ENCODE measurements at regions not wholly inside any gene's neighbourhood (a gene's known extent, or its start where the extent isn't known, plus 50 kb on each side); places are given as distances from the start of the nearest gene placed in this dataset.

GRCh38 chr6:73923905-73924485 is 228.0 kb downstream of the CD109 start:
- Histone ChIP-seq H3K36me3 (replicated peaks in 1 of 2; ENCODE audit: control insufficient read depth in 1 of 2, insufficient read depth in 2 of 2, low read length in 2 of 2) (no peaks in the 10 kb centered on the region), H3K27ac (ENCODE audit: extremely low read length, insufficient read depth, low read length) (no peak overlapping the region), H3K79me2 (ENCODE audit: insufficient read depth, low read length) (no peaks in the 10 kb centered on the region), H3K27me3 (ENCODE audit: control insufficient read depth in 1 of 2, insufficient read depth in 2 of 2, low read length in 2 of 2) (no peaks in the 10 kb centered on the region), H4K20me1 (ENCODE audit: insufficient read depth, low read length) (no peaks in the 10 kb centered on the region), H3K9ac (ENCODE audit: insufficient read depth, low read depth, low read length) (no peak overlapping the region), H3K4me1 (ENCODE audit: insufficient read depth, low read length) (no peaks in the 10 kb centered on the region), H3K4me3 (replicated peaks in 1 of 3; ENCODE audit: insufficient read depth in 1 of 3, low read depth in 2 of 3, low read length in 3 of 3) (no peak overlapping the region), H3K9me3 (ENCODE audit: low read length) (no peaks in the 10 kb centered on the region), H3K4me2 (ENCODE audit: low read depth, low read length) (no peak overlapping the region), H2AFZ (ENCODE audit: low read length) (no peak overlapping the region)
- TF ChIP-seq ZNF768 (CRISPR knock-in tag; IDR thresholded peaks at IDR 0.05), result no peak
- in situ Hi-C loops (cut with HindIII; ENCODE audit: extremely low pct_ligation_motif_present, low pct_unique_long_range_greater_than_20kb), result no loop called here
- CTCF ChIA-PET (ENCODE audit: low intra/inter-chr PET ratio, low total read pairs), result no interaction called here
- BruUV-seq (replicated peaks), result no TSS peak
- WGBS (ENCODE audit: low lambda C conversion rate), result 15% methylated on average over 1 of the region's 1 CpG
- FAIRE-seq (no peak), ATAC-seq (no peak), DNase-seq (ENCODE audit: low spot score) (no peak)
- POLR2A ChIA-PET, result no interaction called here
- intact Hi-C loops (cut with micrococcal nuclease; ENCODE audit: unreplicated experiment), result no loop called here

GRCh38 chr6:73903155-73903554 is 207.2 kb downstream of the CD109 start:
- 66% methylated on average over 5 of the region's 14 CpGs for WGBS (ENCODE audit: low lambda C conversion rate)
- intact Hi-C loops (cut with micrococcal nuclease; ENCODE audit: unreplicated experiment) (no loop called here), in situ Hi-C loops (cut with HindIII; ENCODE audit: extremely low pct_ligation_motif_present, low pct_unique_long_range_greater_than_20kb) (no loop called here)
- H3K9me3 ChIP-seq (ENCODE audit: low read length), result peaks cover 17% of the 10 kb centered on the region
- H3K9ac ChIP-seq (ENCODE audit: insufficient read depth, low read depth, low read length), result no peak overlapping the region
- no peaks in the 10 kb centered on the region for H3K4me1 ChIP-seq (ENCODE audit: insufficient read depth, low read length)
- no peak overlapping the region for H3K4me3 ChIP-seq (replicated peaks in 1 of 3; ENCODE audit: insufficient read depth in 1 of 3, low read depth in 2 of 3, low read length in 3 of 3)
- H3K27me3 ChIP-seq (ENCODE audit: control insufficient read depth in 1 of 2, insufficient read depth in 2 of 2, low read length in 2 of 2), result no peaks in the 10 kb centered on the region
- ChIA-PET POLR2A (no interaction called here), CTCF (ENCODE audit: low intra/inter-chr PET ratio, low total read pairs) (no interaction called here)
- H3K36me3 ChIP-seq (replicated peaks in 1 of 2; ENCODE audit: control insufficient read depth in 1 of 2, insufficient read depth in 2 of 2, low read length in 2 of 2), result no peaks in the 10 kb centered on the region
- TF ChIP-seq ZNF225 (CRISPR knock-in tag; IDR thresholded peaks at IDR 0.05) (no peak), ZNF276 (CRISPR knock-in tag; IDR thresholded peaks at IDR 0.05; ENCODE audit: low read depth) (no peak), BCLAF1 (IDR thresholded peaks at IDR 0.05) (no peak), ZFAT (CRISPR knock-in tag; conservative IDR thresholded peaks at IDR 0.05) (no peak), ASH2L (IDR thresholded peaks at IDR 0.05; ENCODE audit: insufficient read length, low read depth, low read length) (no peak), ERF (CRISPR knock-in tag; IDR thresholded peaks at IDR 0.05) (no peak), ZNF235 (CRISPR knock-in tag; IDR thresholded peaks at IDR 0.05; ENCODE audit: borderline replicate concordance) (no peak), TOE1 (CRISPR knock-in tag; IDR thresholded peaks at IDR 0.05) (no peak), ZNF652 (CRISPR knock-in tag; IDR thresholded peaks at IDR 0.05; ENCODE audit: borderline replicate concordance, low read depth) (no peak), ZNF761 (CRISPR knock-in tag; conservative IDR thresholded peaks at IDR 0.05) (no peak), SRF (IDR thresholded peaks at IDR 0.05; ENCODE audit: low read depth, low read length) (no peak)
- no peak overlapping the region for H3K4me2 ChIP-seq (ENCODE audit: low read depth, low read length)
- H3K27ac ChIP-seq (ENCODE audit: extremely low read length, insufficient read depth, low read length), result no peak overlapping the region
- H4K20me1 ChIP-seq (ENCODE audit: insufficient read depth, low read length), result no peaks in the 10 kb centered on the region
- no peak for DNase-seq (ENCODE audit: low spot score)
- ATAC-seq, result no peak
- no TSS peak for BruUV-seq (replicated peaks)
- no peaks in the 10 kb centered on the region for H3K79me2 ChIP-seq (ENCODE audit: insufficient read depth, low read length)
- FAIRE-seq, result no peak
- H2AFZ ChIP-seq (ENCODE audit: low read length), result no peak overlapping the region

Data from HepG2 (cell line).